Astrocyte (in vitro differentiated cells and primary cell): ENCODE measurements at regions not wholly inside any gene's neighbourhood (a gene's known extent, or its start where the extent isn't known, plus 50 kb on each side); places are given as distances from the start of the nearest gene placed in this dataset.

Experiments
- DNase-seq: peaks from one replicate; pipeline ENCODE4 v3.0.0-alpha.2; 2010; ENCODE audit warnings: low read depth
- FAIRE-seq: peaks from 2 replicates; lab custom pipeline; 2011; peaks lifted over from hg19 to GRCh38; lab: Jason Lieb, UNC
- H2AFZ ChIP-seq: 2 replicates; pipeline ENCODE4 v1.6.0; 2012; ENCODE audit warnings: low read depth, low read length, inconsistent platforms
- H3K27ac ChIP-seq: 2 replicates; pipeline ENCODE4 v1.5.1; 2011; ENCODE audit warnings: low read depth, low read length, inconsistent platforms
- H3K27me3 ChIP-seq: 2 replicates; pipeline ENCODE4 v1.6.0; 2011; ENCODE audit warnings: low read length, inconsistent platforms; ENCODE audit not compliant: insufficient read depth
- H3K36me3 ChIP-seq: 2 replicates; pipeline ENCODE4 v1.5.1; 2011; ENCODE audit warnings: low read length, inconsistent platforms; ENCODE audit not compliant: insufficient read depth
- H3K4me1 ChIP-seq: 2 replicates; pipeline ENCODE4 v1.5.1; 2011; ENCODE audit warnings: low read length, inconsistent platforms; ENCODE audit not compliant: insufficient read depth
- H3K4me2 ChIP-seq: 2 replicates; pipeline ENCODE4 v1.6.0; 2012; ENCODE audit warnings: low read length, inconsistent platforms
- H3K4me3 ChIP-seq: 2 replicates; pipeline ENCODE4 v1.5.1; 2011; ENCODE audit warnings: low read depth, mild to moderate bottlenecking, low read length, inconsistent platforms; ENCODE audit not compliant: insufficient read depth
- H3K79me2 ChIP-seq: 2 replicates; pipeline ENCODE4 v1.6.0; 2012; ENCODE audit warnings: mild to moderate bottlenecking, low read length, inconsistent platforms; ENCODE audit not compliant: insufficient read depth
- H3K9ac ChIP-seq: 2 replicates; pipeline ENCODE4 v1.6.0; 2012; ENCODE audit warnings: mild to moderate bottlenecking, low read length, inconsistent platforms
- H3K9me3 ChIP-seq: 2 replicates; pipeline ENCODE4 v1.5.1; 2012; ENCODE audit warnings: low read depth, mild to moderate bottlenecking, low read length, inconsistent platforms; ENCODE audit not compliant: insufficient read depth
- H4K20me1 ChIP-seq: 2 replicates; pipeline ENCODE4 v1.6.0; 2012; ENCODE audit warnings: low read length, inconsistent platforms; ENCODE audit not compliant: insufficient read depth
- H3K27ac Mint-ChIP-seq: one replicate; pipeline ENCODE4 v1.8.0; 2021; ENCODE audit warnings: mild to moderate bottlenecking, mixed read lengths; ENCODE audit not compliant: unreplicated experiment
- H3K27me3 Mint-ChIP-seq: one replicate; pipeline ENCODE4 v1.8.0; 2021; ENCODE audit warnings: low read depth, mixed read lengths; ENCODE audit not compliant: unreplicated experiment
- H3K36me3 Mint-ChIP-seq: one replicate; pipeline ENCODE4 v1.8.0; 2021; ENCODE audit warnings: low read depth, mixed read lengths; ENCODE audit not compliant: unreplicated experiment
- H3K4me1 Mint-ChIP-seq: one replicate; pipeline ENCODE4 v1.8.0; 2021; ENCODE audit warnings: low read depth, mixed read lengths; ENCODE audit not compliant: unreplicated experiment
- H3K4me3 Mint-ChIP-seq: one replicate; pipeline ENCODE4 v1.8.0; 2021; ENCODE audit warnings: mild to moderate bottlenecking, moderate library complexity, mixed read lengths; ENCODE audit not compliant: unreplicated experiment
- H3K9me3 Mint-ChIP-seq: one replicate; pipeline ENCODE4 v1.8.0; 2021; ENCODE audit warnings: mild to moderate bottlenecking, mixed read lengths; ENCODE audit not compliant: unreplicated experiment
- CTCF ChIP-seq: IDR thresholded peaks from 2 replicates; pipeline ENCODE4 v1.5.1; 2011; ENCODE audit warnings: low read depth, mild to moderate bottlenecking, inconsistent platforms, low read length, moderate library complexity; ENCODE audit not compliant: insufficient read depth
- EZH2 ChIP-seq: IDR thresholded peaks from 2 replicates; pipeline ENCODE4 v1.6.1; 2012; ENCODE audit warnings: mild to moderate bottlenecking, low read length, inconsistent platforms; ENCODE audit not compliant: insufficient read depth

DNA sequence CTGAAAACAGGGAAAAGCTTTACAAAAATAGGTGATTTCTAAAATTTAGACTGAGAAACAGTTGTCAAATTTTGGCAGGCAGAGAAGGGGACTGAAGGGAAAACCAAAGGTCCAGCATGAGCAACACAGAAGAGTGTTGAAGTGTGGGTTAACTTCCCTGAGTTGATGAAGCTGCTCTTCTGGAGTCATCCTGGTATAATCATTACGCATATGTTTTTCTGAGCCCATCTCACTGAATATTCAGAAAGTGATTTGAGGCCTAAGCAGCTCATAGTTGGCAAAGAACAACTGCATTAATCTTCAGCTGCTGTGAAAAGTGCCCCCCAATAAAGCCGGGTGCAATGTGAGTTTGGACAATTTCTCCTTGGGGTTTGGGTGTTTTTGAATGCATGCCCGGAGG is 115.0 kb upstream of the RBBP6 start:
- TF ChIP-seq EZH2 (no peak), CTCF (no peak)
- Histone ChIP-seq H3K79me2 (no peaks in the 10 kb centered on the region), H4K20me1 (no peaks in the 10 kb centered on the region), H3K36me3 (no peaks in the 10 kb centered on the region), H3K9ac (no peak overlapping the region), H3K27ac (no peak overlapping the region), H3K9me3 (no peaks in the 10 kb centered on the region), H3K4me3 (no peak overlapping the region), H2AFZ (no peak overlapping the region), H3K4me1 (no peaks in the 10 kb centered on the region), H3K4me2 (no peak overlapping the region), H3K27me3 (no peaks in the 10 kb centered on the region)
- Mint-ChIP-seq H3K27me3 (no peaks in the 10 kb centered on the region), H3K27ac (no peak overlapping the region), H3K9me3 (no peaks in the 10 kb centered on the region), H3K36me3 (no peaks in the 10 kb centered on the region), H3K4me3 (no peak overlapping the region), H3K4me1 (no peaks in the 10 kb centered on the region)
- DNase-seq (no peak), FAIRE-seq (no peak)

- Histone ChIP-seq H3K9ac (no peak overlapping the region), H3K4me1 (no peaks in the 10 kb centered on the region), H3K4me3 (no peak overlapping the region), H3K27ac (no peak overlapping the region), H3K4me2 (no peak overlapping the region), H3K27me3 (no peaks in the 10 kb centered on the region), H2AFZ (no peak overlapping the region), H3K9me3 (no peaks in the 10 kb centered on the region), H4K20me1 (no peaks in the 10 kb centered on the region), H3K36me3 (no peaks in the 10 kb centered on the region), H3K79me2 (no peaks in the 10 kb centered on the region)
- FAIRE-seq (no peak), DNase-seq (no peak)
- no peak for TF ChIP-seq CTCF
- no peak for TF ChIP-seq EZH2
- no peaks in the 10 kb centered on the region for H3K36me3 Mint-ChIP-seq
- peaks cover 7% of the 10 kb centered on the region for H3K4me1 Mint-ChIP-seq
- H3K27ac Mint-ChIP-seq: no peak overlapping the region
- no peak overlapping the region for H3K4me3 Mint-ChIP-seq
- no peaks in the 10 kb centered on the region for H3K9me3 Mint-ChIP-seq
- peaks cover 2% of the 10 kb centered on the region for H3K27me3 Mint-ChIP-seq
These were observed 111.5 kb upstream of the RBBP6 start for GRCh38 chr16:24427840-24428239.

DNA sequence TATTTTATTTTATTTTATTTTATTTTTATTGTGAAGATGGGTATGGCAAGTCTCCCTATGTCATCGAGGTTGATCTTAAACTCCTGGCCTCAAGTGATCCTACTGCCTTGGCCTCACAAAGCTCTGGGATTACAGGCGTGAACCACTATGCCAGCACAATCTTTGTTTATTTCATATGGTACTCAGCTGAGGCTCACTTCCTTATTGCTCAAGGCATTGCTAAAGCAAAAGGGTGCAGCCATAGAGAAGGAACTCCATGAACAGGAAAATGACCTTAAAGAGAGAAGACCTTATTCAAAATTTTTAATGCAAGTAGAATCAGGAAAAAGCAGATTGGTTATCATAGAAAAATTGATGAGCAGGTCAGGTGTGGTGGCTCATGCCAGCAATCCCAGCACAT is 110.6 kb upstream of the RBBP6 start:
- no peak overlapping the region for H3K27ac ChIP-seq
- FAIRE-seq (no peak), DNase-seq (no peak)
- H3K27ac Mint-ChIP-seq: no peak overlapping the region
- no peak overlapping the region for H3K4me3 ChIP-seq
- H3K4me1 ChIP-seq: no peaks in the 10 kb centered on the region
- peaks cover 7% of the 10 kb centered on the region for H3K4me1 Mint-ChIP-seq
- H3K4me3 Mint-ChIP-seq: no peak overlapping the region
- no peaks in the 10 kb centered on the region for H4K20me1 ChIP-seq
- no peaks in the 10 kb centered on the region for H3K9me3 ChIP-seq
- no peak overlapping the region for H3K4me2 ChIP-seq
- no peaks in the 10 kb centered on the region for H3K27me3 ChIP-seq
- no peaks in the 10 kb centered on the region for H3K79me2 ChIP-seq
- no peaks in the 10 kb centered on the region for H3K36me3 Mint-ChIP-seq
- no peaks in the 10 kb centered on the region for H3K36me3 ChIP-seq
- peaks cover 8% of the 10 kb centered on the region for H3K27me3 Mint-ChIP-seq
- no peaks in the 10 kb centered on the region for H3K9me3 Mint-ChIP-seq
- H2AFZ ChIP-seq: no peak overlapping the region
- TF ChIP-seq EZH2: no peak
- no peak for TF ChIP-seq CTCF
- H3K9ac ChIP-seq: no peak overlapping the region
